GM19025 (cell line): ENCODE measurements at regions not wholly inside any gene's neighbourhood (a gene's known extent, or its start where the extent isn't known, plus 50 kb on each side); places are given as distances from the start of the nearest gene placed in this dataset.

Experiments used
- ATAC-seq: cut with Tn5 transposase; IDR thresholded peaks from one replicate; pipeline ENCODE4 v1.9.1; 2021; ENCODE audit warnings: mild to moderate bottlenecking, low read depth, moderate library complexity; ENCODE audit not compliant: unreplicated experiment

- no peak for ATAC-seq
Measured at GRCh38 chr4:14193601-14194000, 566.1 kb upstream of the BOD1L1 start.

- no peak for ATAC-seq
Measured at GRCh38 chr4:14196131-14196530, 568.6 kb upstream of the BOD1L1 start.

- no peak for ATAC-seq
Measured at GRCh38 chr4:14215116-14215770, 587.7 kb upstream of the BOD1L1 start.

GRCh38 chr4:14217401-14217800, 589.9 kb upstream of the BOD1L1 start:
- no peak for ATAC-seq

- no peak for ATAC-seq
Measured at GRCh38 chr4:14218641-14219040, 591.1 kb upstream of the BOD1L1 start.

- no peak for ATAC-seq
Measured at GRCh38 chr4:14221176-14221575, 593.7 kb upstream of the BOD1L1 start.

GRCh38 chr4:14222377-14223029, 595.0 kb upstream of the BOD1L1 start:
- ATAC-seq = no peak

GRCh38 chr4:14223461-14223860, 595.9 kb upstream of the BOD1L1 start:
- no peak for ATAC-seq

- no peak for ATAC-seq
Measured at GRCh38 chr4:14225688-14226207, 598.2 kb upstream of the BOD1L1 start.

- no peak for ATAC-seq
Measured at GRCh38 chr4:14233126-14233525, 605.6 kb upstream of the BOD1L1 start.

GRCh38 chr4:14234307-14234706, 606.8 kb upstream of the BOD1L1 start:
- no peak for ATAC-seq

GRCh38 chr4:14236359-14236758, 608.8 kb upstream of the BOD1L1 start:
- no peak for ATAC-seq

- no peak for ATAC-seq
Measured at GRCh38 chr4:14237911-14238310, 610.4 kb upstream of the BOD1L1 start.

- ATAC-seq = no peak
Measured at GRCh38 chr4:14241574-14241973, 614.0 kb upstream of the BOD1L1 start.

- ATAC-seq = no peak
Measured at GRCh38 chr4:14247767-14248166, 620.2 kb upstream of the BOD1L1 start.

- ATAC-seq = no peak
Measured at GRCh38 chr4:14249226-14249625, 621.7 kb upstream of the BOD1L1 start.

- peak; percentile 73 for ATAC-seq
Measured at GRCh38 chr4:14254252-14254651, 626.7 kb upstream of the BOD1L1 start.

- ATAC-seq = no peak
Measured at GRCh38 chr4:14254926-14255325, 627.4 kb upstream of the BOD1L1 start.

- no peak for ATAC-seq
Measured at GRCh38 chr4:14257903-14258302, 630.4 kb upstream of the BOD1L1 start.

- ATAC-seq = no peak
Measured at GRCh38 chr4:14259936-14260335, 632.4 kb upstream of the BOD1L1 start.

- no peak for ATAC-seq
Measured at GRCh38 chr4:14260591-14260990, 633.1 kb upstream of the BOD1L1 start.

- no peak for ATAC-seq
Measured at GRCh38 chr4:14262221-14262620, 634.7 kb upstream of the BOD1L1 start.
